Pancreas (tissue), 10 donors: ENCODE measurements at regions not wholly inside any gene's neighbourhood (a gene's known extent, or its start where the extent isn't known, plus 50 kb on each side); places are given as distances from the start of the nearest gene placed in this dataset.

Experiments
- ATAC-seq, 4 donors: fragments of 200-7000 bp; cut with Tn5 transposase; one replicate each; pipeline versions ENCODE4 v1.8.0 to v1.9.1; 2020; ENCODE audit warnings: mild to moderate bottlenecking in 4 of 4, moderate library complexity in 4 of 4
- DNase-seq, 6 donors: peaks; one replicate each; pipeline ENCODE4 v3.0.0-alpha.2; 2020
- FAIRE-seq: peaks from 2 replicates; lab custom pipeline; 2012; peaks lifted over from hg19 to GRCh38; lab: Jason Lieb, UNC
- H3K27ac ChIP-seq, 4 donors: fragments of 200-600 bp; sonication (generic); 1 replicate in 3 of 4; 2 replicates in 1 of 4; pipeline versions ENCODE4 v1.5.0 to v1.8.0; 2020
- H3K27me3 ChIP-seq, 4 donors: fragments of 200-600 bp; one replicate each; pipeline ENCODE4 v1.8.0; 2021
- H3K36me3 ChIP-seq, 3 donors: fragments of 200-600 bp; sonication (generic) in 1 of 3; one replicate each; pipeline versions ENCODE4 v1.5.0 to v1.8.0; 2020 to 2021
- H3K4me1 ChIP-seq, 3 donors: fragments of 200-600 bp; one replicate each; pipeline ENCODE4 v1.8.0; 2021
- H3K4me3 ChIP-seq, 4 donors: fragments of 200-600 bp; sonication (generic) in 2 of 4; one replicate each; pipeline versions ENCODE4 v1.5.0 to v1.8.0; 2020 to 2021
- H3K9me3 ChIP-seq, 4 donors: fragments of 200-600 bp; one replicate each; pipeline ENCODE4 v1.8.0; 2021
- CTCF ChIP-seq, 4 donors: fragments of 200-600 bp; sonication (generic) in 3 of 4; IDR thresholded peaks; one replicate each; pipeline versions ENCODE4 v1.5.0 to v1.8.0; 2021; ENCODE audit warnings: antibody characterized with exemption in 4 of 4
- WGBS, 2 donors: extraction: QIAGEN DNeasy Blood & Tissue Kit; methylation state at CpG; one replicate each; pipeline ENCODE4 v1.1.7; 2013; 5-methylcytosine and 5-hydroxymethylcytosine counted together
- intact Hi-C, 3 donors: fragments of 100-400 bp; cut with DNase I; formaldehyde crosslinking; loops; one replicate each; pipeline versions ENCODE4 v1.11.1 to v1.14.2; 2022
- donor health status: healthy with polysubstance abuse.
- donor health status: DM: no; HTN: no; CAD: no; lungs with moderate emphysema.
- donor health status: DM: no; HTN: no; CAD: no.
- donor health status: control.
- donor health status: control.
- donor health status: Bipolar disorder and iron deficiency.
- donor health status: DM: yes; HTN: yes; CAD: no.
- donor health status: DM: no; HTN: no; CAD: no.
- donor health status: DM: no; HTN: no; CAD: no.
- donor health status: DM: yes; HTN: yes; CAD: no.

GRCh38 chr22:48556751-48557150 is 1270.9 kb downstream of the BRD1 start:
- WGBS, 2 donors: 55 to 68% methylated on average over 12 of the region's 12 CpGs
- ATAC-seq: no peak
- H3K27ac ChIP-seq: no peak overlapping the region
- no peaks in the 10 kb centered on the region for H3K9me3 ChIP-seq
- TF ChIP-seq CTCF (IDR thresholded peaks at IDR 0.05): no peak
- H3K4me1 ChIP-seq: no peaks in the 10 kb centered on the region
- H3K27me3 ChIP-seq: no peaks in the 10 kb centered on the region
- H3K36me3 ChIP-seq: no peaks in the 10 kb centered on the region
- no peak for FAIRE-seq
- H3K4me3 ChIP-seq: no peak overlapping the region
- intact Hi-C loops: no loop called here
- DNase-seq: peak in 2 of 6 donors; percentile 8 to 43

GRCh38 chr22:48556222-48556621 is 1271.5 kb downstream of the BRD1 start:
- intact Hi-C loops: no loop called here
- 67 to 87% methylated on average over 8 of the region's 8 CpGs for WGBS, 2 donors
- H3K27ac ChIP-seq: no peak overlapping the region
- no peaks in the 10 kb centered on the region for H3K36me3 ChIP-seq
- H3K9me3 ChIP-seq: no peaks in the 10 kb centered on the region
- TF ChIP-seq CTCF (IDR thresholded peaks at IDR 0.05): no peak
- ATAC-seq (no peak), FAIRE-seq (no peak), DNase-seq (peak in 1 of 6 donors; percentile 37)
- no peak overlapping the region for H3K4me3 ChIP-seq
- no peaks in the 10 kb centered on the region for H3K4me1 ChIP-seq
- no peaks in the 10 kb centered on the region for H3K27me3 ChIP-seq

- H3K27me3 ChIP-seq: no peaks in the 10 kb centered on the region
- no peak for TF ChIP-seq CTCF (IDR thresholded peaks at IDR 0.05)
- FAIRE-seq (no peak), DNase-seq (peak in 2 of 6 donors; percentile 12 to 62), ATAC-seq (no peak)
- H3K36me3 ChIP-seq: no peaks in the 10 kb centered on the region
- H3K4me1 ChIP-seq: no peaks in the 10 kb centered on the region
- H3K9me3 ChIP-seq: no peaks in the 10 kb centered on the region
- no peak overlapping the region for H3K27ac ChIP-seq
- intact Hi-C loops: no loop called here
- WGBS, 2 donors: 44 to 52% methylated on average over 10 of the region's 10 CpGs
- no peak overlapping the region for H3K4me3 ChIP-seq
These were observed 1272.1 kb downstream of the BRD1 start for GRCh38 chr22:48555606-48556005.

GRCh38 chr22:48554893-48555572 is 1272.6 kb downstream of the BRD1 start:
- FAIRE-seq: no peak
- no peak overlapping the region for H3K27ac ChIP-seq
- ATAC-seq: peak in 1 of 4 donors; percentile 44
- WGBS, 2 donors: 26 to 40% methylated on average over 22 of the region's 22 CpGs
- TF ChIP-seq CTCF (IDR thresholded peaks at IDR 0.05): no peak
- no peaks in the 10 kb centered on the region for H3K36me3 ChIP-seq
- no peaks in the 10 kb centered on the region for H3K27me3 ChIP-seq
- no peaks in the 10 kb centered on the region for H3K4me1 ChIP-seq
- H3K4me3 ChIP-seq: no peak overlapping the region
- intact Hi-C loops: no loop called here
- H3K9me3 ChIP-seq: no peaks in the 10 kb centered on the region
- DNase-seq: peak in 2 of 6 donors; percentile 18 to 34

- no peaks in the 10 kb centered on the region for H3K9me3 ChIP-seq
- no peaks in the 10 kb centered on the region for H3K27me3 ChIP-seq
- WGBS, 2 donors: 54 to 72% methylated on average over 22 of the region's 22 CpGs
- no peak overlapping the region for H3K27ac ChIP-seq
- no peaks in the 10 kb centered on the region for H3K36me3 ChIP-seq
- intact Hi-C loops: no loop called here
- H3K4me1 ChIP-seq: no peaks in the 10 kb centered on the region
- no peak for TF ChIP-seq CTCF (IDR thresholded peaks at IDR 0.05)
- ATAC-seq (no peak), DNase-seq (peak in 1 of 6 donors; percentile 44), FAIRE-seq (no peak)
- no peak overlapping the region for H3K4me3 ChIP-seq
These were observed 1273.9 kb downstream of the BRD1 start for GRCh38 chr22:48553694-48554308.
